Activated CD8-positive, alpha-beta memory T cell treated with anti-CD3 and anti-CD28 coated beads for 36 hours (primary cell): ENCODE measurements at regions not wholly inside any gene's neighbourhood (a gene's known extent, or its start where the extent isn't known, plus 50 kb on each side); places are given as distances from the start of the nearest gene placed in this dataset.
"Not testable (repeated sequence)": the region's sequence is repeated elsewhere in the genome, so short reads cannot be mapped to it uniquely, and the experiment has no call there.

Experiments used
- CTCF ChIA-PET: fragments of 350-600 bp; sonication (Branson Sonifier 250); formaldehyde crosslinking; loops from one replicate; lab custom pipeline; 2021; ENCODE audit warnings: antibody characterized with exemption; lab: Charles Lee
- POLR2A ChIA-PET: fragments of 350-600 bp; sonication (Branson Sonifier 250); formaldehyde crosslinking; loops from one replicate; lab custom pipeline; 2021; ENCODE audit warnings: antibody characterized with exemption; lab: Charles Lee

GRCh38 chr16:48817032-48817431 lies 207.1 kb upstream of the N4BP1 start:
- ChIA-PET POLR2A (no interaction called here), CTCF (no interaction called here)

GRCh38 chr16:48816393-48816792 lies 206.4 kb upstream of the N4BP1 start:
- CTCF ChIA-PET: no interaction called here
- POLR2A ChIA-PET: no interaction called here

DNA sequence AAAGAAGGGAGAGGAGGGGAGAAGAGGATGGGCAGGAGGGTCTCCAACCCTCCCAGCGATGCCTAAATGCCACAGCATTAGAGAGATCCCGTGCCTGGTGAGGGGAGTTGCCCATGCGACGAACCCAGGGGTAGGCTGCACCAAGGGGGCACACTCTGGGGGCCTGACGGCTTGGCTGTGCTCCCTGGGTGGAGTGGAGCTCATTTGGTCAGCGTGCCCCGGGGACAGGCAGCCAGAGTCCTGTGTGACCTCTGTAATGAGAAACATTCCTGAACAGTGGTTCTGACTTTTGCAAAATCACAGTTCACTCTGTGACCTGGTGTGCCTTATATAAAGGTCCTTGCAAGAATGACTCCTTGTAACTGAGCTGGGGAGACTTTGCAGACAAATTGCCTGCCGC lies 205.0 kb upstream of the N4BP1 start:
- CTCF ChIA-PET: no interaction called here
- POLR2A ChIA-PET: no interaction called here

- ChIA-PET POLR2A (no interaction called here), CTCF (no interaction called here)
Observed at GRCh38 chr16:48813485-48813884, 203.5 kb upstream of the N4BP1 start.

DNA sequence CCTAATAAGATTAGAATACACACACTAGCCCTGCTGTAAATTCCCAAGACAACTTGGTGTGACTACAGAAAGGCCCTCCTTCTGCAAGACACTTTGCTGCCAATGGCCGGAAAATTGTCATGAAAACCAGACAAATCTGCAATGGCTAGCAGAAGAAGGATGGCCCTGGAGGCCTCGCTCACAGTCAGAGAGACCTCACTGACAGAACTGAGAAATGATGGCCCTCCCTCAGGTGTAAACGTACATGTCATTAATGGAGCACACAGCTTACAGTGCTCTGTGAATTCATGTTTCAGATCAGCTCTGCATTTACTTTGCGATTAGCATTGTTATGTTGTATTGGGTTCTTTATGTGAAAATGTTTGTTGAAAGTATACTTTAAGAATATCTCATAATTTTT lies 202.9 kb upstream of the N4BP1 start:
- ChIA-PET CTCF (no interaction called here), POLR2A (no interaction called here)

- ChIA-PET CTCF (no interaction called here), POLR2A (no interaction called here)
Observed at GRCh38 chr16:48811478-48811877, 201.5 kb upstream of the N4BP1 start.

DNA sequence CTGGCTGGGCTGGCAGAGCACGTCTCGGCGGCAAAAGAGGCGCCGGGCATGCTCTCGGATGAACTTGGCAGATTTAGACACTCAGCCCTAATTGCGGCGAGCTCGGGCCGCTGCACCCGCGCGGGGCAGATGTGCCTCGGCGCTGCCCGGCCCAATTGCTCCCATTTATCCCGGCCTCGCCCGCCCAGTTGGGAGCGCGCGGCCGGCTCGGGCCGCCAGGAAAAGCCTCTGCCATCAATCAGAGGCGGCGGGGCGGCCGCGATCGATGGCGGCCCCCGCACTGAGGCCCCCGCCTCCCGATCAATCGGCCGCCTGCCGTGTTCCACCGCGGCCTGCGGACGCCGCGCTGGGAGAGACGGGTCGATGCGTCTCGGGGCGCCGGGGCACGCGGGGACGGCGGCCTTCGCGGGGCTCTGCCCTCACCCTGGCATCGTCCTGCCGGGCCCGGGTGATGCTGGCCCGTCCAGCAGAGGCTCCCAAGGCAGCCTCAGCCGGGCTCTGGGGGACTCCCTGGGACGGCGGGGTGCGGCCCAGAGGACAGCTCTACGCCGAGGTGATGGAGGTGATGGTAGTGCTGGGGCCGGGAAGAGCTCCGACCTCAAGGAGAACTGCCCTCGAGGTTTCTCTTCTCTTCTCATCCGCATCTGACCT lies 200.9 kb upstream of the N4BP1 start:
- CTCF ChIA-PET: no interaction called here
- POLR2A ChIA-PET: no interaction called here

GRCh38 chr16:48810436-48810802 lies 200.4 kb upstream of the N4BP1 start:
- ChIA-PET CTCF (no interaction called here), POLR2A (no interaction called here)

DNA sequence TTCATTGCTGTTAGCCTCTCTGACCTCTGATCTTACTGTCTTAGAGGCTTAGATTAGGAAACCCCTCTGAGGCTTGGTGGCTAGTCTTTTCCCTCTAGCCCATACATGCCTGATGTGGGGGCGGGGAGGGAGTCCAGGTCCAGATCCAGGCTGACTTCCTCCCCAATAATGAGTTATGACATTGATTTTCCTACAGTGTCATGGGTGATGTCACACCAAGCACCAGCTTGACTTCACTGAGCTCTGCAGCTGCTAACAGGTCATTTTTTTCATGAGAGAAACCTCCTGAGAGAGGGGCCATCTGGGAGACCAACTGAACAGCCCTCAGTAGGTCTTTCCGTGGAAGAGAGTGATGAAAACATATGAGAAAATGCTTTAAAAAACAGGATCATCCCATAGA lies 180.2 kb upstream of the N4BP1 start:
- ChIA-PET POLR2A (no interaction called here), CTCF (no interaction called here)

DNA sequence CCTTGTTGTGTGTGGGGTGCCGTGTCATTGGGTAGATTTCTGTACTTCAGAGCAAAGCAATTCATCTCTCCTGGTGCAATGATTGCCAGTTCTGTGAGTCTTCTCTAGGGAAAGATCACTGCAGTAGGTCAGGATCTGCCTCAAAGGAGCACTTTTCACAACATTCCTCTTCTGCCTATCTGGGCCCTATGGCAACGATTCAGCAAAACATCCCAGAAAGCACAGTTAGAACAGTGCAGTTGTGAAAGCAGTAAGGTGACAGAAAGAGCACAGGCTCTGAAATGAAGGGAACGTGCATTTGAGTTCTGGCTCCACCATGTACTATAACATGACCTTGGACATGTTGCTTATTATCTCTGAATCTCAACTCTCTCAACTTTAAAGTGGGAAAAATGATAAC lies 178.5 kb upstream of the N4BP1 start:
- POLR2A ChIA-PET: no interaction called here
- CTCF ChIA-PET: no interaction called here

DNA sequence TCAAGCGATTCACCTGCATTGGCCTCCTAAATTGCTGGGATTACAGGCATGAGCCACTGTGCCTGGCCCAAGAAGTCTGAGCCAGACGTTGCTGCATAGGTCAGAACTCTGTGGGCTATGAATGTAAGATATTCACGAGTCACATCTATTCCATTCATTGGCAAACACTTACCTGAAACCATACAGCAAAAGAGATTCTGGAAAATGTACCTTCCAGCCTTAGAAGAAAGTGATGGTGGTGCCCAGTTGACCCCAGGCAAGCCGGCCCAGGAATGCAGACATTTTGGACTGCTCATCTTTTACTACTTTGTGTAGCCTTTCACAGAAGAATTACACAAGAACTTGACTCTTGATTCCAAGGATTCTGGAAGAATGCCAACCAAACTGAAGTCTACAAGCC lies 135.6 kb upstream of the N4BP1 start:
- POLR2A ChIA-PET: interaction anchor here (0.6 kb wide), 1 partner anchor 131 kb away, joined by 3 read pairs; no protein-coding TSS in a partner anchor
- CTCF ChIA-PET: no interaction called here

DNA sequence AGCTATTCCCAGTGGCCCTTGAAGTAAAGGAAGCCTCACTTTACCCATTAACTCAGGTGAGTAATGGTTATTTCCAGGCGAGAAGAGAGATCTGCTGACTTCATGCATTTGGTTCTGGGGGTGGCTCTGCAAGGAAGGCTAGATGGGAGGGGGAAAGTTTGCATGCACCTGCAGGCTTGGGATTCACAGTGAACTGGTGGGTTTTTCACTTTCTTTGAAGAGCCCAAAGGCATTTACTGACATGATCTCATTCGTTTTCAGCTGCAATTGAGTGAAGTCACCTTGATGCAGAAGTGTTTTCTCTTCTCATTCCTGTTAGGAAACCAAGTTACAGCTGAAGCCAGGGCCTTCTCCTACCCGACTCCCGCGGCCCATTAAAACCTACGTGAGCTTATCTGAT lies 131.0 kb upstream of the N4BP1 start:
- POLR2A ChIA-PET: no interaction called here
- CTCF ChIA-PET: no interaction called here

DNA sequence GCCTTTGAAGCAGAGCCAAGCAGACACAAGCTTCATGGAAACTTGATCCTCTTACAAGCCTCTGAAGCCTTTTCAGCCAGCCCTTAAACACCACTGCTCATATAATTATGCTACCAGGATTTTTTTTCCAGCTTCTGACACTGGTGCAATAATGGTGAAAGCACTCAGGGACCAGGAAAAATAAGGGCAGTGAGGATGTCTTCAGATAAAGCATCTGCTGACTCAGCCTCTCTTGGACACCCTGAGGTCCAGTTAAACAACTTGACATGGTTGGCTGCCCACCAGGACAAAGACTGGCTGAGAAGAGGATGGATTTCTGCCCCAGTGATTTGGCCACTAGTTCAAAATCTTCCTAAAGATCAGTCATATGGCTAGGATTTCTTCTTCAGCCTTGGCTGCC lies 124.2 kb upstream of the N4BP1 start:
- ChIA-PET CTCF (no interaction called here), POLR2A (no interaction called here)

GRCh38 chr16:48704710-48705109 lies 94.7 kb upstream of the N4BP1 start:
- ChIA-PET POLR2A (no interaction called here), CTCF (no interaction called here)

DNA sequence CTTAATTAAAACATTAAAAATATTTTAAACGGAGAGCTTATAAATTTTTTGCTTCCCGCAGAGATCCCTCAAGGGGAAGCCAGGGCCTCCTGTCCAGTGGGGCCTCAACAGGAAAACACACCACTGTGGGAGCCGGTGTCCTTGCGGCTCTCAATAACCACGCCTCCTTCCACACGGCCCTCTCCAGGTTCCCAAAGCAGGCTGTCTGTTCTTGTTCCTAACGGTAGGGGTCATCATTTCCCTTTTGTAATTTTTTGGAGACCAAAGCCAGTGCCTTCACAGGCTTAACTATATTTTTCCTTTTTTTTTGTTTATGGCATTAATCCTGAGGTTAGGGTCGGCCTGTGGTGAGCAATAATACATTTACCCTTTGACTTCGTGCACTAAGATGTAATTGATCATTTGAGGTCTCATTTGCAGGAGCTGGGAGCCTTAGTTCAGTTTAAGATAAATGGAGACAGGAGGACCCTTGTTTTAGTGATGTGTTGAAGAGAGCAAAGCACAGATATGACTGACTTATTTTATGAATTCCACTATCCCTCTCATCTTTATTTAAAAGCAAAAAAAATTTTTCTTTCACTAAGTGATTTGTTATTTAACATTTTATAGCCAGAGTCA lies 77.5 kb upstream of the N4BP1 start:
- ChIA-PET POLR2A (no interaction called here), CTCF (no interaction called here)

DNA sequence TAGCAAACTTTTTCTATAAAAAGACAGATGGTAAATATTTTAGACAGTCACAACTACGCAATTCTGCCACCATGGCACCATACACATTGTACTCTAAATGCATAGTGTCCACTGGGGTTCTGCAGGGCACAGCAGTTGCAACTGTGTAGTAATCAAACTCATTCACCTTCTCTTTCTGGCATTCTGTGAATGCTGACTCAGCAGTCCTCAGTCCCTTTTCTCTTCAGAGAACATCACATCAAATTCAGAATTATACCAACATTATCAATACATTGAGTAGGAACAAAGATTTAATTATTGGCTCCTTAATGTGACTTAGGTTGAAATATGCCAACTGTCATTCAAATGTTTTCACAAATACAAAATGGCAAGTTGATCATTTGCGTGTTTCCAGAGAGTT lies 74.2 kb upstream of the N4BP1 start:
- CTCF ChIA-PET: no interaction called here
- POLR2A ChIA-PET: no interaction called here

DNA sequence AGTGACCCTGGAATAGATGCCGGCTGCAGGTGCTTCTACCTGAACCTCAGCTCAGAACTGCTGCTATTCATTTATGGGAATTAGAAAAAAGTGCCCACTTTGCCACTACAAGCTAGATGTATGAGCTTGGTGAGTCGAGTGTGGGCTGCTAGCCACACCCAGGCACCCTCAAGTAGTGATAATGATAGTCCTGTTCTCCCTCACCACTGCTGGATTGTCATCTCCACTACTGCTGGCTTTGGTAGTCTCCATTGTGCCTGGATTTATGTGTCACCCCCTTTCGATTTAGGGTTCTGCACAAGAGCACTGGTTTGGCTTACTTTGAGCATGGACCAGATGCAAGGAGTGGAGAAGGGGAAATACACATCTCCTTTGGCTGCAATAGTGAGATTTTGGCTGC lies 73.0 kb upstream of the N4BP1 start:
- ChIA-PET CTCF (no interaction called here), POLR2A (no interaction called here)

- ChIA-PET CTCF (no interaction called here), POLR2A (no interaction called here)
Observed at GRCh38 chr16:48681520-48681919, 71.5 kb upstream of the N4BP1 start.

GRCh38 chr16:48680881-48681280 lies 70.9 kb upstream of the N4BP1 start:
- ChIA-PET POLR2A (interaction anchor here (0.6 kb wide), 1 partner anchor 475 kb away, joined by 5 read pairs; no protein-coding TSS in a partner anchor), CTCF (no interaction called here)

GRCh38 chr16:48676836-48677235 lies 66.9 kb upstream of the N4BP1 start:
- ChIA-PET POLR2A (no interaction called here), CTCF (no interaction called here)

DNA sequence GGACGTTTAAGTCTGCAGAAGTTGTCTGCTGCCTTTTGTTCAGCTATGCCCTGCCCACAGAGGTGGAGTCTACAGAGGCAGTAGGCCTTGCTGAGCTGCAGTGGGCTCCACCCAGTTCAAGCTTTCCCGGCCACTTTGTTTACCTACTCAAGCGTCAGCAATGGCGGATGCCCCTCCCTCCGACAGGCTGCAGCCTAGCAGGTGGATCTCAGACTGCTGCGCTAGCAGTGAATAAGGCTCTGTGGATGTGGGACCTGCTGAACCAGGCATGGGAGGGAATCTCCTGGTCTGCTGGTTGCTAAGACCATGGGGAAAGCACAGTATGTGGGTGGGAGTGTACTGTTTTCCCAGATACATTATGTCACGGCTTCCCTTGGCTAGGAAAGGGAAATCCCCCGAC lies 58.2 kb upstream of the N4BP1 start:
- POLR2A ChIA-PET, CTCF ChIA-PET: not testable (repeated sequence)

DNA sequence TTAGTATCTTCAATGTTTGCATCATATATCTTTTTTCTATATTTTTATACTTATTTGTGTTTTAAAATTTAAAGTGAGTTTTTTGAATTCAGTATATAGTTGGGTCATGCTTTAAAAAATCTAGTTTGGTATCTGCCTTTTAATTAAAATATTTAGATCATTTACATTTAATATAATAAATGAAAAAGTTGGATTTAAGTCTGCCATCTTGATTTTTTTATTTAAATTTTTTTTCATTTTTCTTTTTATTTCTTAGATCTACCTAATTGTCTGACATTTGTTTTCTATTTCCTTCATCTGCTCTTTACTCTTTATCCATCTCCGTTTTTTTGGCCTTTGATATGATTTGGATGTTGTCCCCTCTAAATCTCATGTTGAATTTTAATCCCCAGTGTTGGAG lies 50.0 kb upstream of the N4BP1 start:
- POLR2A ChIA-PET: no interaction called here
- CTCF ChIA-PET: no interaction called here
